ENCODE measurements at regions not wholly inside any gene's neighbourhood (a gene's known extent, or its start where the extent isn't known, plus 50 kb on each side); places are given as distances from the start of the nearest gene placed in this dataset.
"Not testable (repeated sequence)": the region's sequence is repeated elsewhere in the genome, so short reads cannot be mapped to it uniquely, and the experiment has no call there.

- DNase-seq (ENCODE audit: low spot score): no peak
These were observed 817.3 kb downstream of the BCKDHB start for GRCh38 chr6:80923816-80924215.

GRCh38 chr6:80922916-80923455 lies 816.5 kb downstream of the BCKDHB start:
- no peak for DNase-seq (ENCODE audit: low spot score)

GRCh38 chr6:80921861-80922460 lies 815.5 kb downstream of the BCKDHB start:
- peak; percentile 7 for DNase-seq (ENCODE audit: low spot score)

GRCh38 chr6:80907831-80908230 lies 801.4 kb downstream of the BCKDHB start:
- no peak for DNase-seq (ENCODE audit: low spot score)

DNA sequence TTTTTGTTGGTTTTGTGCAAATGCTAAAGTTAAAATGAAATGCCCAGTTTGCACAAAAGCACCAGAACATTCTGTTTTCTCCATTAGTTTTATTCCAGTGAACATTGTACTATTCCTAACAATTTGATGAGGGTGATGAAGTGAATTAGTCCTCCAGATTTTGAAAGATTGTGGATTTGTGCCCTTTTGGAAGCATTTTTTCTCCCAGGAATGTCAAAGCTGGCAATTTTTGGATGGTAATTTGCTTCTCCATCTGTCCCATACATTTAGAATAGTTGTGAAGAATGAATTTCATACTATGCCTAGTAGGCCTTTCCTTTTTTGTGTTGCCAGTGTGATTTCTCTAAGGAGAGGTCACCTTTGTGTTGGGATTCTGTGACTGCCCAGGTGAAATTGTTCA lies 797.2 kb downstream of the BCKDHB start:
- no peak for DNase-seq (ENCODE audit: low spot score)

DNA sequence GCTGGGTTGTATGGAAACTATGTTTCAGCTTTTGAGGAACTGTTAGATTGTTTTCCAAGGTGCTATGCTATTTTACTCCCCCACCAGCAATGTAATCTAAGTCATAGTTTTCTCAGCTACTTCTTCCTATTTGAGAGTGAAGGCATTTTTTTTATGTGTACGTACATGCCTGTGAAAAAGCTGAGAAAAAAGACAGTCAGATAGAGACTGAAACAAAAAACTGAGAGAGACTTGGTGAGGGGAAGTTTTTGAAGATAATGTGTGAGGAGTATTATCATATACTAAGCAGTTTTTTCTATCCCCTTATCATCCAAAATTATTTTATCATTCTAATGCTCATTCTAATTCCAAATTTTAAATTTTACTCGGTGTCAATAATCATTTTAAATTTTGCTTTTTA lies 780.0 kb downstream of the BCKDHB start:
- DNase-seq (ENCODE audit: low spot score): no peak

GRCh38 chr6:80872951-80873308 lies 766.5 kb downstream of the BCKDHB start:
- no peak for DNase-seq (ENCODE audit: low spot score)

GRCh38 chr6:80872199-80872950 lies 765.9 kb downstream of the BCKDHB start:
- DNase-seq (ENCODE audit: low spot score): no peak

GRCh38 chr6:80862756-80863155 lies 756.3 kb downstream of the BCKDHB start:
- DNase-seq (ENCODE audit: low spot score): no peak

DNA sequence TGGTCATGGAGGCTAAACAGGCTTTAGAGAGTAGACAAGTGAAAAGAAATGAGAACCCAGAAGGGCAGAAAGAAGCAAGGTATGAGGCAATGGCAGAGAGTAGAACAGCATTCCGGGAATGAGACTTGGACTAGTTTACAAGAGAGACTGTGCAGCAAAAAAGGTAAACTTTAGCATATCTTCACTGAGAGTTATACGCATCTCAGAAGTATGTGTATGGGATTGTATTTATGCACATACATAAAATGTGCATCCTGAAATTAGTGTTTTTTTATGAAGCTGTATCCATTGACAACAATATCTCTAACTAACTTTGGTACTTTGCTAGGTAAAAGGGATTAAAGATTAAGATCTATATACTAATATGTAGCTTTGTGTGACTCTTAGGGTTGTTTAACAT lies 753.6 kb downstream of the BCKDHB start:
- no peak for DNase-seq (ENCODE audit: low spot score)

- DNase-seq (ENCODE audit: low spot score): not testable (repeated sequence)
These were observed 741.5 kb downstream of the BCKDHB start for GRCh38 chr6:80847973-80848372.

GRCh38 chr6:80832337-80832736 lies 725.9 kb downstream of the BCKDHB start:
- no peak for DNase-seq (ENCODE audit: low spot score)

DNA sequence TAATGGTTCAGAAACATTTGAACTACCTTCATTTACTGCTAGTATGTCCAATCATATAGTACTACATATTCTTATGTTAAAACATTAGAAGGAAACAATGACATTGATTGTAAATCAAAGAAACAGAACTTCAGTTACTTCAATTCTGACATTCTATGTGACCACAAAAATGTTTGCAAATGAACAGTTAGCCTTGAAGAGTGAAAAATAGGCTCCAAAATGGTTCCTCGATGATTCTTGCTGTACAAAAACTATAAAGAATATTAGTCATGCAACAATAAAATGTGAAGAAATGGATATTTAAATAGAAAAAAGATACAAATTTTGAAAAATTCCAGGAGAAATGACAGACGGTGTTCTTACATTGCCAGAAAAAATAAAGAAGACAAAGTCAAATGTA lies 686.9 kb downstream of the BCKDHB start:
- no peak for DNase-seq (ENCODE audit: low spot score)

- no peak for DNase-seq (ENCODE audit: low spot score)
These were observed 685.7 kb downstream of the BCKDHB start for GRCh38 chr6:80792151-80792550.

DNA sequence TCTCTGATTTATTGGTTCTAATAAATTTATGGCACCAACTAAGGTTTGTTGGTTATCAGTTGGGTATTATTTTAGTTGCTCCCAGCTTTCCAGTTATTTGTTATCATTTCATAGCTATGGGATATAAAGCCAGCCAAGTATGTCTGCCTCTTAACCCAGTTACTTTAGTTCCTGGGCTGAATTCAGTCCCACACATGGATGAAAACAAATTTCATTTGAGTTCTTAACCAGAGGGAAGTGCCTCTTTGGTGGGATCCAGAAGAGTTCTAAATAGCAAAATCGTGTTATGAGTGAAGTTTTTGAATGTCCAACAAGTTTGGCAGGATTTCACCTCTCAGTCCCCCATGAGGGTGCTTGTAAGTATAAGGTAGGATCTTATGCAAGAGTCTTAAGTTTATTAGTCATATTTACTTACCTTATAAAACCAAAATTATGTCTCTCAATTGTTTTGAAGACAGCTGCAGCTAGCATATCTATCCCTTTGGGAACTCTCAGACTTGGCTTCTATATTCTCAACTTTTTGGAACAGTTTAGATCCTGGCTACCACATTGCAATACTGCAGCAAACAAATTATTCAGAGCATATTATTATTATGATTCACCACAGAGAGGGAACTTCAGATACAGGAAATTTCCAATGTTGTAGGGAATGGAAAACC lies 683.6 kb downstream of the BCKDHB start:
- no peak for DNase-seq (ENCODE audit: low spot score)

- DNase-seq (ENCODE audit: low spot score): not testable (repeated sequence)
These were observed 676.8 kb downstream of the BCKDHB start for GRCh38 chr6:80783271-80783670.

DNA sequence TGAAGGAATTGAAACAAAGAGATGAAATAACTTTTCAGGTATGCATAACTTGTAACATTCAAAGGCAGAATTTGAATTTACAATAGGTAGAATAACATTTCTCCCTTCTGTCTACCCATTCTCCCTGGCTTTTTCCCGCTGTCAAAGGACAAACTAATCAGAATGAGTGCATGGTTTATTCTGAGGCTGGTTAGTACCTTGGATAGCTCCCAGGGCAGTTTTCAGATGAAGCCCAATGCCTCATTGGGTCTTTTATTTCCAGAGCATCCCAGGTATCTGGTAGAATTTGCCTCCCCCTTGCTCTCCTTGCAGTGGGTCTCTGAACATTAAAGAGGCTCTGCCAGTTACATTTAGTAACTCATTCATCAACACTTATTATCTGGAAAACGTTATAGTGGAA lies 665.5 kb downstream of the BCKDHB start:
- peak; percentile 11 for DNase-seq (ENCODE audit: low spot score)

GRCh38 chr6:80769106-80769505 lies 662.6 kb downstream of the BCKDHB start:
- DNase-seq (ENCODE audit: low spot score): no peak

DNA sequence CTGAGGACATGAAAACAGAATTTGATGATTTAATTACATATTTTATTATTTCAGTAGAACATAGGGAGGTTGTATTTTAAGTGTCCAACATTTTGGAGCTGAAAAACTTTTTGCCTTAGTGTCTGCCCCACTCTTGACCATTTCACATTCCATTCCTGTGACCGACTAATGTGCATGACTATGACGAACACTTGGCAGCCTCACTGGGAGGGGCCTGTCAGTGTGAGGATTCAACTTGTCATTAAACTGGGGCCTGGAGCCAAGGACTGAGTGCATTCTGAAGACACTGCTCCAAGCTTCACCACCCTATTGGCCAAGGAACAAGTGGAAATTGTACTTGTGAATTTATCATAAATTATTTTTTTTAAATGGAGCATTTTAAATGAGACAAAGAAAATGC lies 661.3 kb downstream of the BCKDHB start:
- peak; percentile 78 for DNase-seq (ENCODE audit: low spot score)

DNA sequence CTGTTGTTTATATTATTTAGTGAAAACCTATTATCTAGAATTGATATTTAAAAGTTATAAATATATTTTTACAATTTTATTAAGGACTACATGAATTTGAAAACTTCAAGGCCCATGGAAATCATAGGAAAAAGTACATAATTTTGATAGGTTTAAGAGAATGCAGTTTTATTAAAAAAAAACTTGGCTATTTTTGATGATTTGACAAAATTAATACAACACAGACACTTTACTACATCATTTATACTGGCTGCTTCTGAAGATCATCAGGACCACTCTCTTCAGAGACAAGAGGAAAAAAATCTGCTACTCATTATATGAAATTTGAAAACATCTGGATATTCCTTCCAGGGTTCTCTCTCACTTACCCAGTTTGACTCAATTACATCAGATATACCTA lies 637.7 kb downstream of the BCKDHB start:
- DNase-seq (ENCODE audit: low spot score): no peak

- peak; percentile 61 for DNase-seq (ENCODE audit: low spot score)
These were observed 636.0 kb downstream of the BCKDHB start for GRCh38 chr6:80742481-80742880.

DNA sequence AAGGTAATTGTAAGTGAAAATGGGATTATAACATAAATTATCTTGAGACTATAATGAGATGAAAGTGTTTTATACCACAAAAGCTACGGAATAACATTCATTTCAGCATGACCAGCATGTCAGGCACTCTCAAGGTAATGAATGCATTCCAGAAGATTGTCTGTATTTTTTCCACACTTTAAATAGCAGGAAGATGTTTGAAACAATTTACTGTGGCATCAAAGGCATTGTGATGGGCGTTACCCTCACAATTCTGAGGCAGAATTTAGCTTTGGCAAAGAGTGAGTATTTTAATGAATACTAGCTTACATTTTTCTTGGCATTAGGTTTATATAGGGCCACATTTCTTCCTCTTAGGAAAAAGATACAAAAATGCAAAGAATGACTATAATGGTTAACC lies 627.2 kb downstream of the BCKDHB start:
- no peak for DNase-seq (ENCODE audit: low spot score)

- no peak for DNase-seq (ENCODE audit: low spot score)
These were observed 622.4 kb downstream of the BCKDHB start for GRCh38 chr6:80728830-80729229.
